ENCODE measurements at regions not wholly inside any gene's neighbourhood (a gene's known extent, or its start where the extent isn't known, plus 50 kb on each side); places are given as distances from the start of the nearest gene placed in this dataset.
"Not testable (repeated sequence)": the region's sequence is repeated elsewhere in the genome, so short reads cannot be mapped to it uniquely, and the experiment has no call there.

DNA sequence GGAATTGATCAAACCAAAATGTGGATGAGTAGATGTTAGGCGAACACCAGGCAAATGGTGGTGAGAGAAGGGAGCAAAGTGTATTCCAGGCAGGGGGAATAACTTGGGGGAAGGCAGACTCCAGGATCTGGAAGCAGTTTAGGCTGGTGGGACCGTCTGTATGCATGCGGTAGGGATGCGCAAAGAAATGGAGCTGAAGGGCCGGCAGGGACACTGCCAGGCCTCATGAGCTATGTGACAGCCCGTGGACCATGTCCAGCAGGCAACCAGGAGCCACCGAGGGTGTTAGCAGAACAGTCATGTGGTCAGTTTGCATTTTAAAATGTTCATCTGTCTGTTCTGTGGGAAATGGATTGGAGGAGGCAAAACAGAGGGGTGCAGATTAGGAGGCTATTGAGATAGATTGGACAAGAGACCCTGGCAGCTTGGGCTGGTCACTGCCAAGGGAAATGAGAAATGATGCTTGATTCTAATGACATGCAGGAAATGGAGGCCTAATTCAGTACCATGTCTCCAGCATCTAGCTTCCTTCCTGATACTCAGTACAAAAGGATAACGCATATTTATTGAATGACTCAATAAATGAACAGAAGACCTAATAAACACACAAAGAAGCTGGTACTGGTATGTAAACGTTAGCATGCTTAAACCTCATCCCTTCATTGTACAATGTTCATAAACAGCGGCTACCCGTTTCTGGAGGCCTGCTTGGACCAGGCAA is 412.4 kb downstream of the BUD13 start:
- no peak for DNase-seq

DNA sequence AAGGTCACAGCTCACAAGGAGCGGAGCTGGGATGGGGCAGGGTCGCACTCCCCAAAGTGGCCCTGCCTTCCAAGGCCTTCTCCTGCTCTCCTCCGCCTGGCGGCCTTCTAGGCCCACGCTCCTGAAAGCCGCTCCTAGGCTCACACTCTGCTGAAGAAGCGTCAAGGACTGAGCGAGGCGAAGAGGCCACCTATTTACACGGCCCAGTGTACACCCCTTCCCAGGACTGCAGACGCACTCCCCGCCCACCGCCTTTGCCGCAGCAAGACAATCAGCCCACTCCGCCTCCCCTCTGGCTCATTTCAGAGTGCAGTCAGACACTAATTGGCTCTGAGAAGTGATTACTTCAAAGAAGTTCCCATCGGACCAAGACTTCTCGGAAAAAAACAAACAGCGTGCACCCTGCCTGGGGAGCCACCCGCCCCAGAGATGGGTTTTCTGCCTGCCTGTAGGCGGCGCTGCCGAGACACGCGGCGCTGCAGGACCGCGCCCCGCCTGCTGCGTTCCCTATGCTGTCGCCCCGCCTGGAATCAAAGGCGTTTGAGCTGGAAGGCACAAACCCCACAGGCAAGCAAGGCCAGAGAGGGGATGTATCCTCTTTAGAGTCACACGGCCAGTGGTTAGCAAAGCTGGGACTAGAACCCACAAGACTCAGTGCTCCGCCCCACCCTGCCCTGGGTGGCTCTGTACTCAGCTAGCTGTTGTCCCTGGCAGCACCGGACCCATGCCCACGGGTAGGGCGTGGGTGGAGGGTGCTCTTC is 414.8 kb downstream of the BUD13 start:
- no peak for DNase-seq

DNA sequence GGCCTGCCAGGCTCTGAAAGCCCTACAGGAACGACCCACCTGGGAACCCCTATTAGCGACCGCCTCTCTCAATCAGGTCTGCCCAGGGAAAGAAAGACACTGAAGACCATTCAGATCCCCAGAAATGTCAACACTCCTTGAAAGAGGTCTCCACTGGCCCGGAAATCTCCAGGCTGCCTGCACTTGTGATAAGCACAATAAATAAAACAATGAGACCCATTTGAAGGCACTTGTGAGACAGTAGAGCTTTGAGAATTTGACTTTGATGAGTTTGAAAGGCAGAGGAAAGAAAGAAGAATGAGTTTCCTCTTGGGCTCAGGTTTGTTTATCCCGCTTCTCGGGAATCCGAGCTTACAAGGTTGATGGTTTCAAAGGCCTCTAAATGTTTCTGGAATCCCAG is 416.3 kb downstream of the BUD13 start:
- DNase-seq: no peak

DNA sequence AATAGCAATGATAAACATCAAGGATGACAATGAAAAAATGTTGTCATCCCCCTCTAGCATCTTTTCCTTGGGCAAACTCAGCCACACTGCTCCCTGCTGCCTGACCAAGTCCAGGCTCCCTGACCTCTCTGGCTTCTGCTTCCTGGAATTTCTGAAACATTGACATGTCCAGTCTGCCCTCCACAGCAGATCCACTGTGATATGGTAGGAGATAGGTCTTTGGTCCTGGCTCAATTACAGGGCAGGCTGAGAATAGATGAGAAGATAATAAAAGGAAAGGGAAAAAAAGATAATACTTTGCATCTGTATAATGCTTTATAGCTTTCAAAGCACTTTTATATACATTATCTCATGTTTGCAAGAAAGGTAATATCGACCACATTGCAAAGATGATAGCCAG is 417.7 kb downstream of the BUD13 start:
- DNase-seq: no peak

DNA sequence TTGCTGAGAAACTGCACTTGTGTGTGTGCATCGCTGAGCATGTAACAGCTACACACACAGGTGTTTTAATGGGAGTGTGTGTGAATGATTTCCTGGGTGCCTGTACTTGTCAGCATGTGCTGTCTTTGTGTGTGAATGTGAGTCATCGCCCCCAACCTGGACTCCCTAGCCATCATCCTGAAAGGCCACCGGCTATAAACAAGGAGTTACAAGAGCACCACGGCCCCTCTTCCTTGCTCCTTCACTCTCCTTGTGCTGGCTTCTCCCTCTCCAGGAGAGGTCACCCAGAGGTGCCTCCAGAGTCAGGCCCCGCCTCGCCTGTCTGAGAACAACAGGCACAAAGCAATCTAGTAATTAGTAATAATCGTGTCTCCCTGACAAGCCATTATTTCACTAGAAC is 419.2 kb downstream of the BUD13 start:
- no peak for DNase-seq

DNA sequence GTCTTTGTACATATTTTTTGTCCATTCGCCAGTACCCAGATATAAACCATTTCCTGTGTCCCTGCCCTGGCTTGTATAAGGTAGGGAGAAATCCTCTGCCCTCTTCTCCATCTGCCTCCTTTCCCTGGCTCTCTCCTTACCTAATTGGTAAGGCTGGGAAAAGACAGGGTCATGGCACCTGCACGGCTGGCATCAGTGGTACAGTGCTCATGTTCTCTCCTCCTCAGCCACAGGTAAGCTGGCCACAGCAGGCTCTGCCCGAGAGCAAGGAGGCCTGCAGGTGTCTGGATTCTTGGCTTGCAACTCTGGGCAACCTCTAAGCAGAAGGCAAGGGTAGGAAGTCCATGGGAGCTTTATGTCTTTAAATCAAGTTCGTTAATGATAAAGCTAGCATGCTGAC is 419.9 kb downstream of the BUD13 start:
- DNase-seq: no peak

DNA sequence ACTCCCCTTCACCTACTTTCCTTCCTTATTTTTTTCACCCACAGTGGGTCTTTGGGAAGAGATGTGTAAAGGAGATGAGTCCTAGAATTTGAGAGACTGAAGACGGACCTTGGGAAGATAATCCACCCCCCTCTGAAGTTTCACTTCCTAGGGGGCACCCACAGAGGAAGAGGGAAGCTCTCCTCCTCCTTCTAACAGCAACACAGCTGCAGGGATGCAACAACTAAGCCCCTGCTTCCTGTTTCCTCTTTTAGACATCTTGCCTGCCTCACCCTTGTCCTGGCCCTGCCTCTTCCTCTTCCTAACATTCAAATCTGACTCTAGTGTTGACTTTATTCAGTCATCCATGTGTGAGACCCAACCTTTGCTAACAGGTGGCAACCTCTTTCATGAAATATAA is 424.6 kb downstream of the BUD13 start:
- no peak for DNase-seq

DNA sequence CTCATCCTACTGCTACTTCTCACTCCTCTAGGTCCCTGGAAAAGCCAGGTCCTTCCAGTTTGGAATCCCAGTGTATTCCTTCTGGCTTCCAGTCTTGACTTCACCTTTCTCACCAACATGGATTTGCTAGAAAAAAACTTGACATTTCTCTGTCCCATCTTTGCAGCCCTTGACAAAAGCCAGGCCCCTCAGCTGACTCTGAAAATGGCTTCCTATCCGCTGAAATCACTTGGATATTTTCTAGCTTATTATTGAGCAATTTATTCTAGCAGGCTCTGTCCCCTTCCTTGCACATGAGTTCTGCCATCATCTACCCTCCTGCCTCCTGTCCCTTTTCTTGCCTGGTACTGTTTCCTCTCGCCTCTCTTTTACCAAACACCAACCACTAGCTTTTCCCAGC is 427.2 kb downstream of the BUD13 start:
- no peak for DNase-seq

DNA sequence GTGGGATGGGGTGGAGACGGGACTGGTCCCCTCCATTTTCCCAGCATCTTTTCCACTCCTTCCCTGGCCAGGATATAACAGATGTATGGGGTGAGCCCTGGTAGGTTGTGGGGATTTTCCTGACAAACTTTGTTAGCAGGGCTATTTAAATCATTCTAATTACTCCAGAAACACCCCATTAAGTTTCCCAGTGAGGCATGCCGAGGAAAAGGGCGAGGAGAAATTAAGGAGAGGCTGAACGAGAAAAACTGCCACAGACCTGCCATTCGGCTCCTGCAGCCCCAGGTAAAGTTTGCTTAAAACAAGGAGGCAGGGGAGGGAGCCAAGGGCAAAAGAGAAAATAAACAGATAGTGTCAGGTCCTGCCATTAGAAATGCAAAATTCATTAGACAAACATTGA is 428.2 kb downstream of the BUD13 start:
- DNase-seq: no peak

DNA sequence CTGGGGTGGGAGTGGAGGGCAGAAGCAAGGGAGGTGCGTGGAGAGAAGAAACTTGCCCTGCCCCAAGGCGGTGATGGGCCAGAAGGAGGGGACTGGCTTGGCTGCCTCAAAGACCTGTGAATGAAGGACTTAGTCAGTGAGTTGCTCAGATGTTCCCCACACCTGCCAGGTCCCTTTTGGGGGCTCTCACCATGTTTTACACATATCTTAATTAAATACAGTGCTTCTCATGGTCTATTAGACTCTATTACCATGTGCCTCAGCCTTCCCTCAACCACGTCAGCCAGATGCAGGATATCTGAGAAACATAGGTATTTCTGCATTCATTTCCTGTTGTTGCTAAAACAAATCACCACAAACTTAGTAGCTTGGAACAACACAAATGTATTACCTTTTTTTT is 429.5 kb downstream of the BUD13 start:
- DNase-seq: no peak

DNA sequence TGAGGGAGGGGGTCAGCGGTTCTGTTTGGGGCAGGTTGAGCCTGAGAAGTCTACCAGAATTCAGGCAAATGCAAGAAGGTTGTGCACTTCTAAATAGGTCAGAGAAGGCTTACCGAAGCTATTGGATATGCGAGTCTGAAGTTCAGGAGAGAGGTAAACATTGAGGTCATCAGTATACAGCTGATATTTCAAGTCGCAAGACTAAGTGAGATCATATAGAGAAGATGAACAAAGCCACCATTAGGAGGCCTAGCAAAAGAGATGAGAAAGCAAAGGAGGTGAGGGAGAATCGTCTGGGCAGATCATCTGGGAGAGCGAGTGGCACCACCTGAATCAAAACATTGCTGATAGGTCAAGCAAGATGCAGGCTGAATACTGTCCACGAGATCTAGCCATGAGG is 430.6 kb downstream of the BUD13 start:
- DNase-seq: no peak

DNA sequence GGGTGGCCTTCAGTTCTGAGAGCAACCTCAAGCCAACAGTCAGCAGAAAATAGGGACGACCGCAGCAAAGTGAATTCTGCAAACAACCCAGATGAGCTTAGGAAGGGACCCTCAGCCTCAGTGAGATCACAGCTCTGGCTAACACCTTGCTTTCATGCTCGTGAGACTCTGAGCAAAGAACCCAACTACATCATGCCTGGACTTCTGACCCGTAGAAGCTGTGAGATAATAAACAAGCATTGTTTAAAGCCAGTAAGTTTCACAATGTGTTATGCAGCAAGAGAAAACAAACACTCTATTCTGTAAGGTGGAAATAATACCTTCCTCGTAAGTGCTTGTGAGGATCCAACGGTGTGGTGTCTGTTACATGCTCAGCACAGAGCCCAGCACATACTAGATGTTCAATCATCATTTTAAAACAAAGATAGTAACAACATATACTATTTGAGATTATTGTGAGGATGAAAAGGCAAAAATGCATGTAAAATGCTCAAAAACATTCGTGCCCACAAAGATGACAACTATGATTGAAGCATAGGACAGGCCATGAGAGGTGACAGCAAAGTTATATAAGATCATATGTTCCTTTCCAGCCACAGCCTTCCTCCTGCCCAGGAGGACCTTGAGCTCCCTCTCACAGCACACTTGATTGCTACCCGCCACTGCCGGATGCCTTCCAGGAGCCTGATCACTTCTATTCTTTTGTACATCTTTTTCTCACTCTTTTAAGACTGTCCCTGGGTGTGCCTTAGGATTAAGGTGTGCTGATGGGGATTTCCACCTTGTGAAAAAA is 433.3 kb downstream of the BUD13 start:
- no peak for DNase-seq

DNA sequence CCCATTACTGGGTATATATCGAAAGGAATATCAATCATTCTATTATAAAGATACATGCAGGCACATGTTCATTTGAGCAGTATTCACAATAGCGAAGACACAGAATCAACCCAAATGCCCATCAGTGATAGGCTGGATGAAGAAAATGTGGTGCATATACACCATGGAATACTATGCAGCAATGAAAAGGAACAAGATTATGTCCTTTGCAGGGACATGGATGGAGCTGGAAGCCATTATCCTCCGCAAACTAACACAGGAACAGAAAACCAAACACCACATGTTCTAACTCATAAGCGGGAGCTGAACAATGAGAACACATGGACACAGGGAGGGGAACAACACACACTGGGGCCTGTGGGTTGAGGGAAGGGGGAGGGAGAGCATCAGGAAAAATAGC is 434.3 kb downstream of the BUD13 start:
- DNase-seq: not testable (repeated sequence)

DNA sequence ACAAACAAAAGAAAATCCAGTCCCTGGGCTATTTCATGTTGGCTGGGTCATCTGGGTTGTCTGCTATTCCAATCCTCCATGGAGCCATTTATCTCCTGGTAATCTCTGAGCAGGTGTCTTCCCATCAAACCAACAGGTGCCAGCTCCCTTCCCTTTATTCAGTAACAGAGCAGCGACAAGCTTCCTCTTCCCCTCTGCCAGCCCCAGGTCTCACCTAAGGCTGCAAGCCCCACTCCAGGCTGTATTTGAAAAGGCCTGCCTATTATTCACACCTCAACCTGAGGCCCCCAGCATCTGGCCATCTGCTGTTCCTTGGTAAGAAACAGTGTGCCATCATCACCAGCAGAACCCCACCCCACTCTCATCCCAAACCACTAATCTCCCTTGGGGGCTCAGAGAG is 436.2 kb downstream of the BUD13 start:
- no peak for DNase-seq

DNA sequence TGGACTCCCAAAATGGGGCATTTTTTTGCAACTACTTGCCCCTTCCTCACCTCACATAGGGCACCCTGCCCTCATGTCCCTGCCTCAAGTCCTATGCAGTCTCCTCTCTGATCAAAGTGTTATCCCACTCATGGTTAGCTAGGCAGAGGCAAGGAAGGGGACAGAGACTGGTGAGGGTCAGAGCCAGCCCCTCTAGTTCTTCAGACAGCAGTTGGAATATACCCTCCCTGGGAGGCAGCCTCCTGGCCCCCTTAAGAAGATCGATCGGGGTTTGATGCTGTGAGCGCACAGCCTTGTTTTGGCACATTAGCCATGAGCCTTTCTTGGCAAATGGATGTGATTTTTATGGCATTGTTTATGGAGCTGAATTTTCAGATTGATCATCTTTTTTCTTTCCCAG is 436.9 kb downstream of the BUD13 start:
- DNase-seq: no peak

DNA sequence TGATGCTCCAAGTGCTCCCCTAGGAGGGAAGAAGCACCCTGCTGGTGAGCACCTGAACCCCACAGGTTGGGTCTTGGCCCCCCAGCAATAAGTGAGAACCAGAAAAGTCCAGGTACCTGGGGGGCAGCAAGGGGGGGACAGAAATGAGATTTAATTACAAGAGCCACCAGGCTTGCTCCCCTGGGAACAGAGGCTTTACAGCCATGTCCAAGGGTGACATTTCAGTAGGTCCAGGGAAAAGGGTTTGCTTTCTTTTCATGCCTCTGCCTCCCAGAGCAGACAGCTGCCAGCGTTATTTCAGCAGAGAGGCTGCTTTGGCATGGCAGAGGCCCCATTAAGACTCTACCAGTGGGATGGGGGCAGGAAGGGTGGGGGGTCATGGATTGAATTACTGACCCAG is 437.7 kb downstream of the BUD13 start:
- no peak for DNase-seq

DNA sequence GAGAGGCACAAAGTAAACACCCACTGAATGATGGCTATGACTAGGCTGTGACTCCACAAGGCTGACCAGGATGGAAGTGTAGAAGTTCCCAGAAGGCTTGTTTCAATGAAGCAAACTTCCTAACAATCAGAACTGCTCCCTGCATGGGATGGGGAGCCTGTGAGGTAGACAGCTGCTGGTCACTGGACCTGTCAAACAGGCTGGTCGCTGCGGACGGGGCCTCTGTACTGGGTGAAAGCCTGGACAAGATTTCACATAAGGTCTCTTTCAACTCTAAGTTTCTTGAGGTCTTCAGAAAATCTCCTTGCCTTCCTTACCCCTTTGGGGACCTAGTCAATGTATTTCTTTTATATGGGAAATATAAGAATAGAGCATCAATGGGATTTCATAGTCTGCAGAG is 438.2 kb downstream of the BUD13 start:
- no peak for DNase-seq

DNA sequence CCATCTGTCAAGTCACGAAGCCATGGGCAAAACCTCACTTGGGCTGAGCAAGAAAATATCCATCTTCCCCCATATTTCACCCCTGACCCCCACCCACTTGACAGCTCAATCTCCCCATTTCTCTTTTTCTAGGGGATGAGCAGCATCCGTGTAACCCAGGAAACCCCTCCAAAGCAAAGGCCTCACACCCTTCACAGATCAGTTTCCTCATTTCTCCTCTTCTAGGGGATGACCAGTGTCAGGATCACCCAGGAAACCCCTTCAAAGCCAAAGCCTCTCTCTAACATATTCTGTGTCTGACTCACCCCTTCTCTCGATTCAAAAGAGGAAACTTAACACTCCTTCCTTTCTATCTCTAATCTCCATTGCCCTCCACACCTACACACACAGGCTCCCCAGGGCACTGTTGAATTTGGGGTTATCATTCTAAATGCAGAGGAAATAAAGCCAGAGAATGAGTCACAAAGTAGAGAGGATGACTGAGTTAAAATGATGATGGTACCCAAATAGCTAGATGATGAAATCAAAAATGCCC is 439.7 kb downstream of the BUD13 start:
- no peak for DNase-seq

DNA sequence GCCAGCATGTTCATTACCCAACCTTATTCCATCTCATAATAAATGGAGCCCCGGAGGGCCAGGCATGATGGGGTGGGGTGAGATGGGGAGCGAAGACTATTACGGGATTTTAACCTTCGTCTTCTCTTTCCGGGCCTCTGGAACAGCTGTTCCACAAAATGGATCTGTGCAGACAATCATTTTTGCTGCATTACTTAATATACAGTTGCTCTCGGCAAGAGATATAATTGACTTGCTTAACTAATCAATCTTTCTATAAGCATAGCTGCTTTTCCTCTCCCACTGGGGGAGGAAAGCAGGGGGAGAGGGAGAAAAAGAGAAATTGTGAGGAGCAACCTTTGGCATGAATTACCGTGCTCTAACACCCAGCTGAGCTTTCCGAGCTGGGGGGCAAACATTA is 440.4 kb downstream of the BUD13 start:
- no peak for DNase-seq

DNA sequence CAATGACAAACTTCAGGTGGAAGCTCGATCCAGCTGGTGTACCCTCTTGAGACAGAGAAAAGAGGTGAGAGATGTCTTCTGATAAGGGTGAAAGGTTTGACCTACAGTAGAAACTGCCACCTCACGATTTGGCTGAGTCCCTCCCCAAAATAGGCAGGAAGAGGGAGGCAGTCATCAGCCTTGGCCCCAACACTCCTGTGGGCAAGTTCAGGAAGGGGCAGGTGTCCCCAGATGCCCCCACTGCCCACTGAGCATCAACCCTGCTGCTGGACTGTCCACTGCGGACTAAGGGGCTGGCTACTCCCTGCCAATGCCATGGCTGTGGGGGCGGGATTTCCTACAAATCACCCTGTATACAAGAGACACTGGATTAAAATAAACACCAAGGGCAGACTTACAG is 441.4 kb downstream of the BUD13 start:
- no peak for DNase-seq

DNA sequence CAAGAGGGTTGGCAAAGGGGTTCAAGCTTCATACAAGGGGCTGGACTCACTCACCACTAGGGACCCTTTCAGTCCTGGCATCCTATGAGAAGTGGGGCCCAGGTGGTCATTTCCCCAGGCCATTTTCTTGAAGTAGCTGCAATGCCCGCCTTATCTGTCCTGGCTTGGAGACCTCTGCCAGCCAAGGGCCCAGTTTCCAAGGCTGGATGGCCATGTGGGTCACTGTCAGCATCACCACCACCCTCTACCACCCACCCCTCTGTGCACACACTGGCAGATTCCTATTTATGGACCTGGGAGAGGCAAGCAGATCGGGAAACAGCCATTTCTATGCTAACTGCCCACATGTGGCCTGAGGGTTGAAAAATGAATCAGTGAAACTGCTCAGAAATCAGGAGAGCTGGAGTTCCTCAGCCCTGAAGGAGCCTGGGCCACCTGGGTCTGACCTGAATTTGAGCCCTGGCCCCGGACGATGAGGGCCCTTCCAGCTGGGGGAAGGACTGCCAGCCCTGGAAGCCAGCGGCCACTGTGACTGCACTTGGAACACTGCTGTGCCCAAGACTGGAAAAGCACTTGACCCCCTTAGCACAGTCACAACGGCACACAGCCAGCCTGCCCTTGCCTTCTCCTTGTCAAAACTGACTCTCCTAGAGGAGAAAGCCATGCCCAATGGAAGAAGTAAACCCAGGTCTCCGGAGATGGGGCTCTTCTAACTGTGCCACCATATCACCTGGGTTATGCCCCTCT is 442.2 kb downstream of the BUD13 start:
- no peak for DNase-seq

DNA sequence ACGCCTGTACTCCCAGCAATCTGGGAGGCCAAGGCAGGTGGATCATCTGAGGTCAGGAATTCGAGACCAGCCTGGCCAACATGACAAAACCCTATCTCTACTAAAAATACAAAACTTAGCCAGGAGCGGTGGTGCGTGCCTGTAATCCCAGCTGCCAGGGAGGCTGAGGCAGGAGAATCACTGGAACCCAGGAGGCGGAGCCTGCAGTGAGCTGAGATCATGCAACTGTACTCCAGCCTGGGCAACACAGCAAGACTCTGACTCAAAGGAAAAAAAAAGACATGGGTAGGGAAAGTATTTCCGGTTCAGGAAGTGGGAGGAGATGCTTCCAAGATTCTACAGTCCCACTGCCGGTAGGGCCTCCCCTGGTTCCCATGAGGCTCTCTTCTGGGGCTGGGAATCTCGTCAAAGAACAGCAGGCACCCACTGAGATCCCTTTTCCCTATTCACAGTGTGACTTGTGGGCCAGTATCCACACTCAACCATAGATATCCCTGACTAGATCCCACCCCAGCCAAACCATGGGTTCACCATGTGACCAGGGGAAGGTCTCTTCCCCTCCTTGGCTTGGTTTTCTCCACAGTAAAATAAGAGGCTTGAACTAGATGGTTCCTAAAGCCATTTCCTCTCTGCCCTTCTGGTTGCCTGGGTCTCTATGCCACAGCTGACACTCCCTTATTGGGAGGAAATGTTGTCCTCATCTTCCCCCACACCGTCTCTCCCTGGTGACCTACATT is 443.3 kb downstream of the BUD13 start:
- no peak for DNase-seq

Measured in activated T-cell treated with anti-CD3 and anti-CD28 coated beads for 4 hours (primary cell).